Pons (tissue), 1 donor: ENCODE measurements at regions not wholly inside any gene's neighbourhood (a gene's known extent, or its start where the extent isn't known, plus 50 kb on each side); places are given as distances from the start of the nearest gene placed in this dataset.

Experiments used
- DNase-seq: peaks from one replicate; pipeline ENCODE4 v3.0.0-alpha.2; 2016; ENCODE audit warnings: low spot score

- no peak for DNase-seq
Measured at GRCh38 chr6:169906004-169906687, 154.7 kb downstream of the ERMARD start.

- peak; percentile 8 for DNase-seq
Measured at GRCh38 chr6:169905041-169905807, 153.8 kb downstream of the ERMARD start.

GRCh38 chr6:169904051-169904922, 152.9 kb downstream of the ERMARD start:
- no peak for DNase-seq

- no peak for DNase-seq
Measured at GRCh38 chr6:169903122-169903521, 151.7 kb downstream of the ERMARD start.

- no peak for DNase-seq
Measured at GRCh38 chr6:169902604-169903003, 151.2 kb downstream of the ERMARD start.

- DNase-seq: no peak
Measured at GRCh38 chr6:169902070-169902469, 150.6 kb downstream of the ERMARD start.

- DNase-seq: no peak
Measured at GRCh38 chr6:169899481-169900145, 148.2 kb downstream of the ERMARD start.

GRCh38 chr6:169898788-169899480, 147.5 kb downstream of the ERMARD start:
- no peak for DNase-seq

- DNase-seq: no peak
Measured at GRCh38 chr6:169897601-169898358, 146.4 kb downstream of the ERMARD start.

- DNase-seq: no peak
Measured at GRCh38 chr6:169896826-169897456, 145.5 kb downstream of the ERMARD start.

GRCh38 chr6:169895926-169896761, 144.7 kb downstream of the ERMARD start:
- DNase-seq: no peak

- no peak for DNase-seq
Measured at GRCh38 chr6:169895000-169895759, 143.8 kb downstream of the ERMARD start.

GRCh38 chr6:169894377-169894960, 143.0 kb downstream of the ERMARD start:
- DNase-seq: no peak

GRCh38 chr6:169893624-169894023, 142.2 kb downstream of the ERMARD start:
- DNase-seq: no peak

GRCh38 chr6:169891846-169892245, 140.4 kb downstream of the ERMARD start:
- no peak for DNase-seq

GRCh38 chr6:169891421-169891820, 140.0 kb downstream of the ERMARD start:
- DNase-seq: no peak

GRCh38 chr6:169890901-169891300, 139.5 kb downstream of the ERMARD start:
- no peak for DNase-seq

GRCh38 chr6:169890049-169890448, 138.6 kb downstream of the ERMARD start:
- no peak for DNase-seq
